ENCODE measurements at regions not wholly inside any gene's neighbourhood (a gene's known extent, or its start where the extent isn't known, plus 50 kb on each side); places are given as distances from the start of the nearest gene placed in this dataset.
"Not testable (repeated sequence)": the region's sequence is repeated elsewhere in the genome, so short reads cannot be mapped to it uniquely, and the experiment has no call there.

GRCh38 chr12:9336375-9337011, 128.3 kb upstream of the PZP start:
- FAIRE-seq; H2BK12ac ChIP-seq (ENCODE audit: low read depth, low read length); H3K4me3 ChIP-seq (ENCODE audit: extremely low read depth in 1 of 4, insufficient read depth in 2 of 4, low read depth in 3 of 4, low read length in 4 of 4); H2AFZ ChIP-seq (ENCODE audit: low read length); H3K9ac ChIP-seq (replicated peaks in 1 of 4; ENCODE audit: extremely low read depth in 1 of 4, low read depth in 3 of 4, low read length in 3 of 4); DNase-seq (ENCODE audit: low read depth in 1 of 2, low spot score in 2 of 2); H3K27ac ChIP-seq (ENCODE audit: low read depth, low read length); H2BK15ac ChIP-seq (ENCODE audit: low read length); H3K79me2 ChIP-seq (ENCODE audit: control insufficient read depth in 1 of 2, insufficient read depth in 2 of 2, low read length in 2 of 2); H4K20me1 ChIP-seq (replicated peaks in 1 of 2; ENCODE audit: control insufficient read depth in 1 of 2, insufficient read depth in 2 of 2, low read length in 2 of 2); H3K18ac ChIP-seq (ENCODE audit: extremely low read depth, low read length); H3K4ac ChIP-seq (replicated peaks; ENCODE audit: insufficient read length, low read depth, low read length); H2AK5ac ChIP-seq (ENCODE audit: low read depth, low read length); H3K23me2 ChIP-seq (ENCODE audit: low read depth, low read length); H4K91ac ChIP-seq (replicated peaks; ENCODE audit: insufficient read length, low read length); H2BK5ac ChIP-seq (ENCODE audit: low read depth, low read length); H3K36me3 ChIP-seq (ENCODE audit: control insufficient read depth in 2 of 4, insufficient read depth in 4 of 4, low read length in 3 of 4); H3K23ac ChIP-seq (ENCODE audit: insufficient read length); H3K4me2 ChIP-seq (ENCODE audit: insufficient read depth in 1 of 2, low read depth in 2 of 2, low read length in 2 of 2); H2BK20ac ChIP-seq (ENCODE audit: low read length); H3K14ac ChIP-seq (ENCODE audit: insufficient read length); H3K9me3 ChIP-seq (ENCODE audit: insufficient read depth in 2 of 2, low read depth in 1 of 2, low read length in 1 of 2); CTCF ChIA-PET (ENCODE audit: partially characterized antibody); H3K56ac ChIP-seq (replicated peaks; ENCODE audit: insufficient read length, low read depth, low read length); POLR2A ChIA-PET (ENCODE audit: partially characterized antibody); H3K79me1 ChIP-seq (ENCODE audit: low read depth, low read length); H3K27me3 ChIP-seq (replicated peaks in 1 of 4; ENCODE audit: control insufficient read depth in 3 of 4, extremely low read depth in 1 of 4, insufficient read depth in 3 of 4, low read length in 3 of 4); H3K4me1 ChIP-seq (replicated peaks in 1 of 4; ENCODE audit: control insufficient read depth in 3 of 4, insufficient read depth in 4 of 4, low read length in 3 of 4); H2BK120ac ChIP-seq (replicated peaks; ENCODE audit: low read depth, low read length); H4K8ac ChIP-seq (ENCODE audit: extremely low read depth, insufficient read depth, low read length); H4K5ac ChIP-seq (ENCODE audit: insufficient read length, low read depth, low read length): not testable (repeated sequence)
- WGBS, 2 experiments (ENCODE audit: extremely low coverage in 1 of 2, insufficient coverage in 1 of 2, insufficient read length in 1 of 2, insufficient replicate concordance in 2 of 2, low coverage in 1 of 2, low lambda C conversion rate in 2 of 2, missing lambda C conversion rate in 1 of 2) = 88% methylated on average over 7 of the region's 7 CpGs; no CpG with 5 or more reads in 1 of the 2 experiments
